Fibroblast of skin of scalp (primary cell): ENCODE measurements at regions not wholly inside any gene's neighbourhood (a gene's known extent, or its start where the extent isn't known, plus 50 kb on each side); places are given as distances from the start of the nearest gene placed in this dataset.

ENCODE experiments used
- DNase-seq: peaks from one replicate; pipeline ENCODE4 v3.0.0-alpha.2; 2013

DNA sequence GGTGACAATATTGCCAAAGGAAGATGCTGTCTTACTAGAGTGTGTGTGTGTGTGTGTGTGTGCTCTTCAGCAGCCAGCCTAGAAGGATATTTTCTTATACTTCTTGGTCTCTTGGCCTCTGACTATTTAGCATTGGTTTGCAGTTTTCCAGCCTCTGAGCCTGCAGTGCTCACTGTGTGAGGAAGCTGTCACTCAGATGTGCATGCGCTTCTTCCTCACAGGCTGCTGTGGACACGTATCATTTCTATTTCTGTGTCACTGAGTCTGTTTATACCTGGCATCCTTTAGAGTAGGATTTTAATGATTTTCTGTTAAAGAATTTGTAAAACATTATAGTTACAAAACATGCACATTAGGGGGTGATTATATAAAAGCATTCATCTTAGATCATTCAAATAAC lies 83.3 kb downstream of the ALDH8A1 start:
- no peak for DNase-seq

DNA sequence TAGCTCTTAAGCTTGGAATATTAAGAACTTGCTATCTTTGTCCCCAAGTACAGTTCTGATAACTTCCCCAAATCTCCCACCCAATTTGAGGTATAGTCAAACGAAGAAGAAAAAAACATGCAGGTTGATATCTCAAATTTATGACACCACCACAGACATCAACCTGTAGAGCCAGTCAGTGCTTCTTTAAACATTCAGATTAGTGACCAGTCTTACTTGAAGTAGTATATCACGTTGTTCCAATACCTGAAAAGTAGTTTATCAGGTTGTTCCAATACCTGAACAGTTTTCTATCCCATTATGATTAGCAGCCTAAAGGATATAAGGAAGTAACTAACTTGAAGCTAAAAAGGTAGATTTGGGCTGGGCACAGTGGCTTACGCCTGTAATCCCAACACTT lies 85.3 kb downstream of the ALDH8A1 start:
- no peak for DNase-seq

DNA sequence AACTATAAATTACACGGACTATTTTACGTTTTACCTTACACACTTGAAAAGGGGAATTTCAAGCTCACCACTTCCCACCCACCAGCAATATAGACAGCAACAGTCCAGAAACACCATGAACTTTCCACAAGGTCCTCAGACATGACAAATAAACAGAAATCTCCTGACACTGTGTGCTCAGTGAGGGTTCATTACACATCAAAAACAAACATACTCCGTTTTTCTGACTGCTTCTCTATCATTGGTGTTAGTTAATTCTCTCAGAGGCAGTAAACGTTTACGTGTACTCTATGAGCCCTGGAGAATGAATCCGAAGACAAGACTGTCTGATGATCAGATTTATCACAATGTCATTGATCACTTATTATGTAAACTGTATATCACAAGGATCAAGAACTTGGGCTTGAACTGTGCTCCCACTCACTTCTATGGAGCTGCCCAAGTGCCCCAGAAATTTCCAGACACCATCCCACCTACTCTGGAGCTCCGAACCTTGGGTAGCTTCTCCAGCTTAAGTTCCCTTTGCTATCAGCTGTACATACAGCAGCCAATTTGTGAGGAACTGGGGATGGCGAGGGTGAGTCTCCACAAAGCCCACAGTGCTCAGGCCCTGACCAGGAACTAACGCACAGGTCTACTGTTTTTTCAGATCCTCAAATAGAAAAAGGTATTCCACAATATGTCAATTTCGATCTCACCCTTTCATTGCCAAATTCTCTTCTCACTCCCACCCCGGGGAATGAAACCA lies 86.0 kb downstream of the ALDH8A1 start:
- no peak for DNase-seq

DNA sequence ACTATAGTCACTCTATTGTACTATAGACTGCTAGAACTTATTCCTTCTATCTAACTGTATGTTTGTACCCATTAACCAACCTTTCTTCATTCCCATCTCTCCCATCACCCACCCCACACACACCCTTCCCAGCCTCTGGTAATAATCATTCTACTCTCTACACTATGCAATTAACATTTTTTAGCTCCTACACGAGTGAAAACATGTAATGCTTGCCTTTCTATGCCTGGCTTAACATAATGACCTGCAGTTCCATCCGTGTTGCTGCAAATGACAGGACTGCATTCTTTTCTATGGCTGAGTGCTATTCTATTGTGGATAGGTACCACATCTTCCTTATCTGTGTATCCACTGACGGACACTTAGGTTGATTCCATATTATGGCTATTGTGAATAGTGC lies 95.5 kb downstream of the ALDH8A1 start:
- no peak for DNase-seq

DNA sequence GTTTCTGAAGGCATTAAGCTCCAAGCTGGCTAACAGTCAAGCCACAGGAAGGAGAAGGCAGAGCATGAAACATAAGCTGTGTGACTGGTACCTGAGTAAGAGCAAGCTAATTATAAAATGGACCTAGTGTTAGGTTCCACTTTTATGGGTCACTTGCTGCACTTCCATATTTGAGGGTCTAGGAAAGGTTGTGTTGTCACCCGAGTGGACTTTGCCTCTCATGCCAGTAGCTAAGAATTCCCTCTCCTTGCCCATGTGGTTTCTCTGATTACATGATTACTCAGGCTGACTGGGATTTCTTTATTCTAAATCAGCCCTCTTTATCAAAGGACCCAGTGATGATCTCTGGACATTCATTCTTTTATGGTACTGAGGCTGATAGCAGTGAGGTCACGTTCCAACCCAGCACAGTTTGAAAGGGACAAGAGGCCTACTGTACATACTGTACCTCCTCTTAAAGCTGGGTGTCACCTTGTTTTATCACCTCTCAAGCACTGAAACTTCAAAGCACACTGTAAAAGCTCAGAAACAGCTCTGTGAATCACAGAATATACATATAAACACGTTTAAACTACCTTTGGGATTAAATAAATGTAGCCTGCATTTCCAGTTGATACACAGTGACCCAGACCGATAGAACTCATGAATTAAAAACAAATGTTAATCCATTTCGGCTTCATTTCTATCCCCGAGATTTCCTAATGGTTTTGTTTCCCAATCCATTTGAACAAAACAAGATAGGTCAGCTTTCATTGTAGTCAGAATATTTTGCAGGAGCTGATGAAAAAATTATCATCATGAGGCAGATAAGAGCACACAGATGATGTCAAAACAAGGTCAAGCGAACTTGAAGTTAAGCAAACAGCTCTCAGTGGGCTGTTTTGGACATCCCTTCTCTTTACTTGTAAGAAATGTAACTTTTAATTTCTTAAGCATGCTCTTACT lies 96.5 kb downstream of the ALDH8A1 start:
- DNase-seq, result peak; percentile 12

DNA sequence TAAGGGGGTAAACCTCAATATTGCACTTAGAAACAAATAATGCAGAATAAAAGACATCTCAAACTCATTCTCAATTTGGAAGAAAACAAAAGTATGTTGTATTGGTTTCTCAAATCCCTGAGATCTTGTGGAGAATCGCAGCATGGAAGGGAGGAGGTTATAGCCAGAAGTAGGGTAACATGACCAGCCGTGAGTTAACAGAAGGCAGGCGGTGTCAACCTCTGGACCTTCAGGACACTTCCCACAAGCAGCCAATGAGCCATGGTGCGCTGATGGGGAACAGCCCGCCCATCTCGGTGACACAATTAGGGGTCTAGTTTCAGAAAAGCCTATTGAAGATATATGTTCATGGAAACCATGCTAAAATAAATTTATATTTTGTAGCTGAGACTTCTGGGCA lies 98.4 kb downstream of the ALDH8A1 start:
- no peak for DNase-seq

DNA sequence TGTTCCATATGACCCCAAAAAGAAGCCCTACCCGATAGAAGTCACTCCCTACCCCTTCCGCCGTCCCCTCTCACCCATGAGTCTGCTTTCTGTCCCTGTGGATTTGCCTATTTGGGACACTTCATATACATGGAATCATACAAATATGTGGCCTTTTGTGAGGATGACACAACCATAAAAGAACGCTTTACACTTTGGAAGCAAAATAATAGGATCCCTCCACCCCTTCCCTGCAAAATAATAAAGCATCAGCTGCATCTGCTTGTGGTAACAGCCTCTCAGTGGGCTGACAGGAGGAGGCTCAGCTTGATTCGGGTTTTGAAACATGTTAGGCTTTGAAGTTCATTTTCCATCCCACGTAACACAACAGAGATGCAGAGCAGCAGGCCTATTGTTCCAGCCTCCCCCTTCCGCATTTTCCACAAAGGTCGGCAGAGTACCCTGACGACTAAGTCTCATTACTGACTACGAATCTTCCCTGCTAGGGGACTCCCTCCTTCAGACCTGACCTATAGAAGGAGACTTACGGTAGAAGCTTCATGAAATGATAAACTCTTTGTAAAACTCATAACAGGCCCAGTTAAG lies 99.1 kb downstream of the ALDH8A1 start:
- peak; percentile 79 for DNase-seq

DNA sequence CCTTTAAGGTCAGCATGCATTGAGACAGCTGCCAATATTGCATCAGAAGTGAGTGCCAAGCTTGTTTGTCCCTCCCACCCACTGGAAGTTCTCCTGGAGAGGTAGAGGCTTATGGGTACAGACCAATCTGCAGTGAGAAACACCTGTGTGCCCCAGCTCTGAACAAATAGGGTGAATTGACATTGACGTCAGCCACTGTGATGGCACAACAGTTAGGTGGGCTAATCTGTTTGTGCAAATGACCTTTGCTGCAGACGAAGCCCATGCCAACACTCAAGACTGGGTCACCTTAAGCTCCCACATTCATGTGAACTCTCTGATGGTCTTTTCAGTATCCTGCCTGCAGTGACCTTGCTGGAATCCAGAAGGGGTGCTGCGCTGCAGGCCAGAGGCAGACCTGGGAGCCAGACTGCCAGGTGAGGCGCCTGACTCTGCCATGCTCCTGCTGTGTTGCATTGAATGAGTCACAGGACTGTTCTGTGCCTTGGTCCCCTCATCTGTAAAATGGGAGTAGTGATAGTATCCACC lies 99.9 kb downstream of the ALDH8A1 start:
- no peak for DNase-seq

DNA sequence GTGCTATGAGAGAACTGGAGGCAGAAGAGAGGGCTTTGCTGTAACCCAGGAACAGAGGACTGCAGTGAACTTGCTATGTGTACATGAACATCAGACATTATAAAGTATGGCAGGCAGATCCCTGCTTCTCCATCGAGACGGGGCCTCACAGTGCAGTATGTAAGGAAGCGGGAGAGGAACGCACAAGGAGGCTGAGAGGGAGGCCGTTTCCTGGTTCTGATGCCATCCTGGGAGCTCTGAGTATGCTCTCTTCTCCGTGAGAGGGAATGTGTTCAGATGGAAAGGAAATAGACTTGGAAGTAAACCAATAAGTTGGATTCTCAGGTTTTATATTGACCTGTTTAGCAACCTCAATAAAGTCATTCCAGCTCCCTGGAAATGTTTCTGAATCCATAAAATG lies 101.8 kb downstream of the ALDH8A1 start:
- no peak for DNase-seq

DNA sequence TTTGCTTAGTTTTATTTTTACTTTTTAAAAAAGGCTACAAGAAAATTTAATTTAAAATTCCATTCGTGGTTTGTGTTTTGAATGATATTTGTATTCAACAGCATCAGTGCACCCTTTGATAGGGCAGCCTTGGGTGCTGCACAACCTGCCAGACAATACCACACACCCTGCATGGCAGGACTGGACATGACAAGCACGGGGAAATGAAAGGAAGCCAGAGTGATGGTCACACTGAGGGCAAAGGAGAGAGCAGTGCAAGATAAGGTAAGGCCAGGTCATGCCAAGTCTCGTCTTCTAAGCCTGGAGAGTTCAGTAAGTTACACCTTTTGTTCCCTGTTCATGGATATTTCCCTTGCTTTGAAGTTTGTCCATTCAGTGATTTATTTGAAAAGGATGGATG lies 103.0 kb downstream of the ALDH8A1 start:
- DNase-seq, result no peak

DNA sequence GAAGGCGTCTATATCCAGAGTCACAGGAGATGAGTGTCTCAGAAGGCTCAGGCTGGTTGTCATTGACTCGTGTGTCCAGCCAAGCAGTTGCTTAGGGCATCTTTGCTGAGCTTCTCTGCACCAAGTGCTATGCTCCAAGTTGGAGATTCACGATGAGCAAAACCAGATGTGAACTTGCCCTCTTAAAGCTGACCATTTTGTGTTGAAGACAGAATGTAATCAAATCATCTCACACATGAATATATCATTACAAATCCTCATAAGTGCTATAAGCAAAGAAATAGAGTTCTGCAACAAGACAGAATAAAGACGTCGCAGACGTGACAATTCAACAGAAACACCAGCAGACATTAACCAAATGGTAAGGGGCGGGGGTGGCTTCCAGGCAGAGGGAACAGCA lies 103.9 kb downstream of the ALDH8A1 start:
- DNase-seq, result no peak

DNA sequence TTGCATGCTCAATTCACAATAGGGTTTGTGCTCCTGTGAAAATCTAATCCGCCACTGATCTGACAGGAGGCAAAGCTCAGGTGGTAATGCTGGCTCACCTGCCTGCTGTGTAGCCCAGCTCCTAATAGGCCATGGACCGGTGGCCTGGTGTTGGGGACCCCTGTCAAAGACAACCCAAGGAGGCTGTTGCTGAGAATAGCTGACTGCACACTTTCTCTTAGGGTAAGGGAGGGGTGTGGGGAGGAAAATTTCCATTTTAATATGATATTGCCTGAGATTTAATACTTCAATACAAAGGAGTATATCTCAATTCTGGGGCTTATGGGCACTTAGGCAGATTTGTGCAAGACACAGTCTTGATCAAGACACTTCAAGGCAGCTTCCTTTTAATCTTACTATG lies 105.8 kb downstream of the ALDH8A1 start:
- no peak for DNase-seq

DNA sequence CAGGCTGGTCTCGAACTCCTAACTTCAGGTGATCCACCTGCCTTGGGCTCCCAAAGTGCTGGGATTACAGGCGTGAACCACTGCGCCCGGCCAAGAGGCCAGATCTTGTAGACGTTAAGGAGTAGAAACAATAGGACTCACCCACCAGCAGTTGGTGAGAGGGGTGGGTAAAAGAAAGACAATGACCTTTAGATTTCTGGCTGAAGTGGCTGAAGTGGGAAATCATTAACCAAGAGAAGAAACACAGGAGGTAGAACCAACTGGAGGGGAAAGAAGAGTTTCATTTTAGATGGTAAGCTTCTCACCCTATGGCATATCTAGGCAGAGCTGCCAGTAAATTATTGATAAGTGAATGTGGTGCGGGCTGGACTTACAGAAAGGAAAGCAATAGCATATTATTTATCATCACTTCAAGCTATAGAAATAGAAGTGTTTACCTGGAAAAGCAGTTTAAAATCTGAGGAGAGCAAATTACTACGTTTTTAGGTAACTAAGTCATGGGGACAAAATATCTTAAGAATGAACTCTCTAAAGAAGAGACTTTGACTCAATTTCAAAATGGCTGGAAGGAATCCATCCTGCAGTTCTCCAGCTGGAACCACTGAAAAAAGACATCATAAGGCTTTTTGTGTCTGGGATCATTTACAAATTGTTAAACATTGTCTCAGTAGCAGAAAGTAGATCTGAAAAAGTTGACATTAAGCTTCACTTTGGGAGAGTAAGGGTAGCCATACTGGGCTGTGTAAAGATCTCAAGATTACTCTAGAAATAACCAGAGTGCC lies 109.6 kb downstream of the ALDH8A1 start:
- no peak for DNase-seq

DNA sequence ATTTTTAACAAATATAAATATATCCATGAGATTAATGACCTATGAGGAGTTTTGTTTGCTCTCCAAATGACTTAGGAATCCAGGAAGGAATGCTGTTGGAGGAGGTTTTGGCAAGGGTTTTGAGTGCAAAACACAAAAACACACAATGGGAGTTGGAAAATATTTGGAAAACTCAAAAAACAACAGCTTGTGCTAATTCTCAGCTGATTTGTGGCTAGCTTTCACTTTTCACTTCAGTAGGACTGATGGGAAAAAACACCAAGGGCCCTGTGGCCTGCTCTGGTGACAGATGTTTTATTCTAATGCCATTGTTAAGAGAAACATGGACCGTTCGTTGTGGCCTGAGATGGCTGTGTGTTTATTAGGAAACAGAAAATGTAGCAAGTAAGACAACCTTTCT lies 113.9 kb downstream of the ALDH8A1 start:
- peak; percentile 74 for DNase-seq

DNA sequence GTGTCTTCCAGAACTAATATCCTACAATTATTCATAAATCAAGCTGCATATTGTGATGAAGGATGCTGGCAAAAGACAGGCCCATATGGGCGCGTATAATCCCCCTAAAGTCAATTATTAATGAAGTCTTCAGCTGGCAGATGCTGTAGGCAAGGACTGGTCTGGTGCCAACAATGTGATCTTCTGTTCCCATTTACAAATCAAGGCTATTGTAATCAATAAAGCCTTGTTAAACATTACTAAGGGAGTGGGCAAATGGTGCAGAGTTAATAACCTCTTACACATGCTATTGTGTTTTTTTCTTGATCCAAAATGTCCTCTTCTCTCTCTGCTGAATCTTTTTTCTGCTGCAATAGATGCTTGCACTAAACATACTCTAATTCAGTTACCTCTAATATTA lies 119.0 kb downstream of the ALDH8A1 start:
- no peak for DNase-seq

DNA sequence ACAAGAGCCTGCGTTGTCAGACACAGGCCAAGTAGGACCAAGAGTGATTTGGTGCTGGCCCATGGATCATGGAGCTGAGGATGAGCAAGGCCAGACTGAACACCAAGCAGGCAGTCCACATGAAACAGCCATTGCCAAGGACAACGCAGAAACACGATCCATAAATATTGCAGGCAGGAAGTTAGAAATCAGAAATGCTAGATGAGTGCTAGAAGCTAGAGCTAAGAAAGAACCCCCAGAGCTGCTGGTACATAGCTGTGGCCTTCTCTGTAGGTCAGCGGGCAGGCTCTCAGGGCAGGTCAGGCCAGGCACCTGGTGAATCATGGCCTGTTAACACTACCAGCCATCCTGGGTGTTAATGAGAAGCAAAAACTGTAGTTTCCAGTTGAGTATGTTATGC lies 119.7 kb downstream of the ALDH8A1 start:
- DNase-seq, result no peak

DNA sequence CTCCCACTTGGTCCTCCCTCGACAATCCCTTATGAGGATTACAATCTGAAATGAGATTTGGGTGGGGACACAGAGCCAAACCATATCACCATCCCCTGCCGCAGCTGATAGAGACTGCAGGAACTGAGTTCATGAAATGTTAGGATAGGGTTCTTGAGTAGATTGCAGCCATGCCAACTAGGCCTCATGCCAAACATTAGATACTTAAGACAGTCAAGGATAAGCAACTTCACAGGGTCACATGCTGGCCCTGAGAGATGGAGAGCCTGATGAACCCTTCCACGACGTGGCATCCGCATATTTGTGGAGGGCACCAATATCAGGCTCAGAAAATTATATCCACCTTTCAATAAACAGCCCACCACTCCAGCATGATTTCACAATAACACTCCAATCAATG lies 121.3 kb downstream of the ALDH8A1 start:
- DNase-seq, result no peak

DNA sequence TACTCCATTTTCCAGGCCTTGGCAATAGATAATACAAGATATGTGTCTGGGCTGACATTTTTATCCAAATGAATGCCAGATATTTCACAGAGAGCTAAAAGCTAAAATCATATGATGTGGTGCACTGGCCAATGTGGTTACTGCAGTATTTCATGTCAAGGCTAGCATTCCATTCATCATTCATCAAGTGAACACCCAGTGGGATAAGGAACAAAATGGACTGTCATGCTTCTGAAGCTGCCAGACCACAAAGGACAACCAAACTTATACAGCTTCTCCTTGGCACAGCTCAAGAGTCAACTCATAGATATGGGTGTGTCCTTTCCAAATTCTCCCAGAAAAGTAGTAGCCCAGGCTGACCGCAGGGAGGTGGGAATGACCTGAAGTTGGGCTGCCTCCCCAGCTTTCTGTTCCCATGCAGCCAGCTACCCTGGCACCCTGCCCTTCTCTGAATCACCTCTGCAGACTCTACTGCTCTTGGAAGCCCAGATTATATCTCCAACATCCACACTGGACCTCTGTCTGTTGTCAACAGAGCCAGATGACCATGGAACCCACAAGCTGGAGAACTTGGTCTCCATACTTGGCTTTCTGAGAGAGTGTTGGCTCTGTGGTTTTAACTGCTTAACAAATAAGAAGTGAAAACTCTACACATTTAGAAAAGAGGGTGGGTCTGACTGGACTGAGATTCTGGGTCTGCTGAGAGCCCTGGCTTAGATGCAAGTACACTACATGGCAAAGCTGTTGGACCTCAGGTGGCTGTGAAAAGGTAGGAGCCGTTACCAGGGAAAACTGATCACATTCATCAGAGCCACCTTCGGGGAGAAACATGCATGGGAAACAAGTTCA lies 122.8 kb downstream of the ALDH8A1 start:
- peak; percentile 99 for DNase-seq

DNA sequence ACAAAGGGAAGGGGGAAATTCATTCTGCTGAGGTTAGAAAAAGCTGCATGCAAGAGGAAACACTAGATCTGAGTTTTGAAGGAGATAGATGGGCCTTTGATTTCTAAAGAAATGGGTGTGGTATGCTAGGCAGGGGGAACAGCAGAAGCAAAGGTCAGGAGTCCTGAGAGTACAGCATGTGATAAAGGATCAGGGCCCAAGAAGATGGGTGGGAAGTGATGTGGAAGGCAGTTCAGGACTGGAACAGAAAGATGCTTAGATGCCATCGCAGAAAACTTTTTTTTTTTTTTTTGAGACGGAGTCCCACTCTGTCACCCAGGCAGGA lies 126.2 kb downstream of the ALDH8A1 start:
- DNase-seq, result no peak

DNA sequence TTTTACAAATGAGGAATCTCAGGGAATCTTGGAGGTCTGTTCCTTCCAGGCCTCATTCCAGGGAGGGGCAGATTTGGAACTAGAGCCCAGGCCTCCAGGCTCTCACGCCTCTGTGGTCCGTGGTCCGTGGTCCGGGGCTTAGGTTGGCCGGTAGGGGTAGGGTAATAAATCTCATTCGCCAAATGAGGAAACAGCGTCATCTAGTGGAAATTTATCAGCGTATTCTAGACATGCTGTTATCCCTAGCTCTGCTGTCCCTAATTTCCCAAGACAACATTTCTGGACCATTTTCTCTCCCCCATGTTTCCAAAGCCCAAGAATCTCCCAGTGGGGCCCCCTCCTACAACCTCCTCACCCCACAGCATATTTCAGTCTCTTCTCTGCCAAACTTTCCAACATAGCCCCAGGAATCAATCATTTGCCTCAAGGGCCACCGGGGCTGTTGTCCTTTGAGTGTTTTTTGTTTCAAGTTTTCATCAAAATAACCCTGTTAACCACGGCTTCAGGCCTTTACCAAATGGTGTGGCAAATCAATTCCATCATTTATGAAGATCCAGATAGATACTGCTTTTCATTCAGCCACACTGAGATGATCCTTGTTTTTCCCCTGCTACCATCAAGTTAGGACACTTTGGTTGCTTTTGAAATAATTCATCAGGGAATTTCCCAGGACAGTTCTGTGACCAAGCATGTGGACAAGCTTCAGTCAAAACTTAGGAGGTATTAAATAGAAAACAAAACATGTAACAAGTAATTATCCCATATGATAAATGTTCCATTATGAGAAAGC lies 126.8 kb downstream of the ALDH8A1 start:
- peak; percentile 88 for DNase-seq
